Lower leg skin (tissue), 3 donors: ENCODE measurements at regions not wholly inside any gene's neighbourhood (a gene's known extent, or its start where the extent isn't known, plus 50 kb on each side); places are given as distances from the start of the nearest gene placed in this dataset.

Source experiments
- POLR2A ChIP-seq, 2 donors: fragments of 450-650 bp; IDR thresholded peaks; one replicate each; pipeline ENCODE4 v1.6.1; 2016 to 2017; ENCODE audit warnings: antibody characterized with exemption in 2 of 2, mild to moderate bottlenecking in 1 of 2, moderate library complexity in 1 of 2
- TF ChIP-seq, protein P1 (sequence below), 3 donors: fragments of 450-650 bp; IDR thresholded peaks; one replicate each; pipeline ENCODE4 v1.5.1; 2016; ENCODE audit warnings: antibody characterized with exemption in 3 of 3, mild to moderate bottlenecking in 3 of 3, moderate library complexity in 2 of 3

DNA sequence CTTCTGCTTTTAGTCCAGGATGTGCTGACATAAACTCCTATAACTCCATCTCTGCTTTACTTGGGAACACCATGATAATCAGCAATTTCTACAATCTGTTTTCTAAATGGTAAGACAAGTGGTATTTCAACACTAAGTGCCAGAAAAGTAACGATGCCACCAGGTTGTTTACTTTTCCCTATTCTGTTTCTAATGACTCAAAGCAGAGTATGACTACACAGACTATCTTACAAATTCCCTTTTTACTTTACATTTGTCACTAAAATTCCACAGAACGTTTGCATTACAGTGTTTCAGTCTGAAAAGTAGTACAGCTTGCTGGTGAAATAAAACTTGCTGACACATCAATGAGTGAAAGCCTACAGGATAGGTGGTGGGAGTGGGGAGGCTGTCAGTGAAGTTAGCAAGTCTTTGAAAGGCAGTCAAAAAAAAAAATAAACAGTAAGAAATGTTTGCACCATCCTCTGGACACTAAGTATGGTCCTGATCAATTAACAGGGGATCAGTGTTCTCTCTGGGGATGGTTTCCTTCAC lies 186.5 kb downstream of the LURAP1L start:
- no peak for TF ChIP-seq POLR2A (IDR thresholded peaks at IDR 0.05)
- TF ChIP-seq, protein P1, sequence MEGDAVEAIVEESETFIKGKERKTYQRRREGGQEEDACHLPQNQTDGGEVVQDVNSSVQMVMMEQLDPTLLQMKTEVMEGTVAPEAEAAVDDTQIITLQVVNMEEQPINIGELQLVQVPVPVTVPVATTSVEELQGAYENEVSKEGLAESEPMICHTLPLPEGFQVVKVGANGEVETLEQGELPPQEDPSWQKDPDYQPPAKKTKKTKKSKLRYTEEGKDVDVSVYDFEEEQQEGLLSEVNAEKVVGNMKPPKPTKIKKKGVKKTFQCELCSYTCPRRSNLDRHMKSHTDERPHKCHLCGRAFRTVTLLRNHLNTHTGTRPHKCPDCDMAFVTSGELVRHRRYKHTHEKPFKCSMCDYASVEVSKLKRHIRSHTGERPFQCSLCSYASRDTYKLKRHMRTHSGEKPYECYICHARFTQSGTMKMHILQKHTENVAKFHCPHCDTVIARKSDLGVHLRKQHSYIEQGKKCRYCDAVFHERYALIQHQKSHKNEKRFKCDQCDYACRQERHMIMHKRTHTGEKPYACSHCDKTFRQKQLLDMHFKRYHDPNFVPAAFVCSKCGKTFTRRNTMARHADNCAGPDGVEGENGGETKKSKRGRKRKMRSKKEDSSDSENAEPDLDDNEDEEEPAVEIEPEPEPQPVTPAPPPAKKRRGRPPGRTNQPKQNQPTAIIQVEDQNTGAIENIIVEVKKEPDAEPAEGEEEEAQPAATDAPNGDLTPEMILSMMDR (IDR thresholded peaks at IDR 0.05), result no peak
